KMS-11 (cell line): ENCODE measurements at regions not wholly inside any gene's neighbourhood (a gene's known extent, or its start where the extent isn't known, plus 50 kb on each side); places are given as distances from the start of the nearest gene placed in this dataset.

Experiments used
- H2AFZ ChIP-seq: fragments of 200-600 bp; sonication (generic); 2 replicates; pipeline ENCODE4 v1.6.1; 2016; ENCODE audit warnings: antibody characterized with exemption, mixed run types, low read depth
- H3K27ac ChIP-seq: fragments of 200-600 bp; sonication (generic); 2 replicates; pipeline ENCODE4 v1.6.1; 2016; ENCODE audit warnings: mild to moderate bottlenecking, mixed run types
- H3K27me3 ChIP-seq: fragments of 200-600 bp; sonication (generic); 2 replicates; pipeline ENCODE4 v1.6.1; 2017; ENCODE audit warnings: mild to moderate bottlenecking, low read depth, mixed run types, moderate library complexity; ENCODE audit not compliant: insufficient read depth
- H3K36me3 ChIP-seq: fragments of 200-600 bp; sonication (generic); 2 replicates; pipeline ENCODE4 v1.6.1; 2017; ENCODE audit warnings: mild to moderate bottlenecking, mixed run types; ENCODE audit not compliant: insufficient read depth
- H3K4me1 ChIP-seq: fragments of 200-600 bp; sonication (generic); 2 replicates; pipeline ENCODE4 v1.6.1; 2016; ENCODE audit warnings: mild to moderate bottlenecking, low read depth, mixed run types; ENCODE audit not compliant: poor library complexity, severe bottlenecking
- H3K4me2 ChIP-seq: fragments of 200-600 bp; sonication (generic); 2 replicates; pipeline ENCODE4 v1.7.0; 2016; ENCODE audit warnings: mild to moderate bottlenecking, mixed run types
- H3K4me3 ChIP-seq: fragments of 200-600 bp; sonication (generic); IDR thresholded peaks from 2 replicates; pipeline ENCODE4 v1.6.1; 2017; ENCODE audit warnings: low read depth, low read length, mixed read lengths; ENCODE audit not compliant: insufficient read depth
- H3K79me2 ChIP-seq: fragments of 200-600 bp; sonication (generic); 2 replicates; pipeline ENCODE4 v1.6.1; 2016; ENCODE audit warnings: low read depth, mixed run types; ENCODE audit not compliant: insufficient read depth
- H3K9ac ChIP-seq: fragments of 200-600 bp; sonication (generic); 2 replicates; pipeline ENCODE4 v1.6.1; 2016; ENCODE audit warnings: mild to moderate bottlenecking, mixed run types
- H4K20me1 ChIP-seq: fragments of 200-600 bp; sonication (generic); 2 replicates; pipeline ENCODE4 v1.6.1; 2016; ENCODE audit warnings: mild to moderate bottlenecking, mixed run types; ENCODE audit not compliant: insufficient read depth
- TF ChIP-seq, protein P1 (sequence below): fragments of 200-600 bp; sonication (generic); conservative IDR thresholded peaks from 2 replicates; pipeline ENCODE4 v1.6.1; 2017; ENCODE audit warnings: low read depth, mild to moderate bottlenecking, antibody characterized with exemption, low read length, moderate library complexity, mixed read lengths

DNA sequence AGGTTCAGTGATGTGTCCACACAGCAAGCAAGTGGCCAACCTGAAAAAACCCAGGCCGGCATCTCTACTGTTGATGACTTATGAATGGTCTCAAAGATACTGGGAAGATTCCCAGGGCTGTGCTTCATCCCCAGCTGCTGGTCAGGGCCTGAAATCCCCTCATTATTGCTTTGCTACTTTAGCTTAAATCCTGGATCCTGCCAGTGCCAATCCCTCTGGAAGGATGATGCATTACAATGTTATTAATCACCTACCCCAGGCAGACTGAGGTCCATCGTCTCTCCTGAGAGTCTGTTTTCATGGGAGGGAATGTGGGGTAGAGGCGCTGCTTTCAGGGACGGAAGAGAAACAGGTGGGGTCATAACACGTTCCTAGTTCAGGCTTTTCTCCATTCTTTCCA, 371.6 kb downstream of the RPS24 start:
- H3K4me3 ChIP-seq = no peak overlapping the region
- TF ChIP-seq, protein P1, sequence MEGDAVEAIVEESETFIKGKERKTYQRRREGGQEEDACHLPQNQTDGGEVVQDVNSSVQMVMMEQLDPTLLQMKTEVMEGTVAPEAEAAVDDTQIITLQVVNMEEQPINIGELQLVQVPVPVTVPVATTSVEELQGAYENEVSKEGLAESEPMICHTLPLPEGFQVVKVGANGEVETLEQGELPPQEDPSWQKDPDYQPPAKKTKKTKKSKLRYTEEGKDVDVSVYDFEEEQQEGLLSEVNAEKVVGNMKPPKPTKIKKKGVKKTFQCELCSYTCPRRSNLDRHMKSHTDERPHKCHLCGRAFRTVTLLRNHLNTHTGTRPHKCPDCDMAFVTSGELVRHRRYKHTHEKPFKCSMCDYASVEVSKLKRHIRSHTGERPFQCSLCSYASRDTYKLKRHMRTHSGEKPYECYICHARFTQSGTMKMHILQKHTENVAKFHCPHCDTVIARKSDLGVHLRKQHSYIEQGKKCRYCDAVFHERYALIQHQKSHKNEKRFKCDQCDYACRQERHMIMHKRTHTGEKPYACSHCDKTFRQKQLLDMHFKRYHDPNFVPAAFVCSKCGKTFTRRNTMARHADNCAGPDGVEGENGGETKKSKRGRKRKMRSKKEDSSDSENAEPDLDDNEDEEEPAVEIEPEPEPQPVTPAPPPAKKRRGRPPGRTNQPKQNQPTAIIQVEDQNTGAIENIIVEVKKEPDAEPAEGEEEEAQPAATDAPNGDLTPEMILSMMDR = no peak
- no peaks in the 10 kb centered on the region for H3K36me3 ChIP-seq
- H3K27ac ChIP-seq = no peak overlapping the region
- no peak overlapping the region for H3K9ac ChIP-seq
- no peaks in the 10 kb centered on the region for H3K79me2 ChIP-seq
- H3K27me3 ChIP-seq = no peaks in the 10 kb centered on the region
- no peak overlapping the region for H2AFZ ChIP-seq
- H3K4me1 ChIP-seq = no peaks in the 10 kb centered on the region
- H4K20me1 ChIP-seq = no peaks in the 10 kb centered on the region
- no peak overlapping the region for H3K4me2 ChIP-seq

DNA sequence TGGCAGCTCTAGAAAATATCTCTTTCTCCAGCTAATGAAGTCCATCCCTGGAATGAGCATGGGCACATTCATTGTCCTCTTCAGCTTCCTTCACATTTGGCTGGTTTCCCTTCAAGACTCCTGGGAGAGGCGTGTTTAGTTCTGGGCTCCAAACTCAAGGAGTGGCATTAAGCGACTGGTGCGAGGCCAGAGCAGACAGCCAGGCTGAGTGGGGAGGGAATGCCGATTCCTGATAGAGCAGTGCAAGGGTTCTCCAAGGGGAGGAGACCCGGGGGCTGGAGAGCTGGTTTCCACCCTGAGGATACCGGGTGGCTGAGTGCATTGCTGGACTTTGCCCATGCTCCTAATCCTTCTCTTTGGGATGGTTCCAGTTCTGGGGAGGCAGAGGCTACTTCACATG, 372.1 kb downstream of the RPS24 start:
- Histone ChIP-seq H2AFZ (no peak overlapping the region), H3K4me3 (no peak overlapping the region), H3K27ac (no peak overlapping the region), H3K36me3 (no peaks in the 10 kb centered on the region), H4K20me1 (no peaks in the 10 kb centered on the region), H3K9ac (no peak overlapping the region), H3K79me2 (no peaks in the 10 kb centered on the region), H3K4me1 (no peaks in the 10 kb centered on the region), H3K4me2 (no peak overlapping the region), H3K27me3 (no peaks in the 10 kb centered on the region)
- TF ChIP-seq, protein P1 = no peak

DNA sequence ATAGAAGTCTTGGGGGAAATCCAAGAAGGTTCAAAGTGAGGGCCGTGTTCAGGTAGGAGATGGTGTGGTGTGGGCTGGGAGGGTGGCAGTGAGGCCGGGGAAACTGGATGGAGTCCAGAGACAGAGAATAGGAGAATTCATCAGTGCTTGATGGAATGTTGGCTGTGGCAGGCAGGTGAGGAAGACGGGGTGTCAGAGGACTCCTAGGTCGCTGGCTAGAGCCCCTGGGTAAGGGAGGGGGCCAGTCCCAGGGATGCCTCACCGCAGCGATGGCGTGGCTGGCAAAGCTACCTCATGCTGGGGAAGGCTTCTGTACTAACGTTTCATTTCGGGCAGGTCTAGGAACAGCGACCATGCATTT, 373.0 kb downstream of the RPS24 start:
- Histone ChIP-seq H3K4me3 (no peak overlapping the region), H3K27me3 (no peaks in the 10 kb centered on the region), H3K79me2 (no peaks in the 10 kb centered on the region), H4K20me1 (no peaks in the 10 kb centered on the region), H3K36me3 (no peaks in the 10 kb centered on the region), H3K4me2 (no peak overlapping the region), H2AFZ (no peak overlapping the region), H3K27ac (no peak overlapping the region), H3K4me1 (no peaks in the 10 kb centered on the region), H3K9ac (no peak overlapping the region)
- TF ChIP-seq, protein P1 = no peak

DNA sequence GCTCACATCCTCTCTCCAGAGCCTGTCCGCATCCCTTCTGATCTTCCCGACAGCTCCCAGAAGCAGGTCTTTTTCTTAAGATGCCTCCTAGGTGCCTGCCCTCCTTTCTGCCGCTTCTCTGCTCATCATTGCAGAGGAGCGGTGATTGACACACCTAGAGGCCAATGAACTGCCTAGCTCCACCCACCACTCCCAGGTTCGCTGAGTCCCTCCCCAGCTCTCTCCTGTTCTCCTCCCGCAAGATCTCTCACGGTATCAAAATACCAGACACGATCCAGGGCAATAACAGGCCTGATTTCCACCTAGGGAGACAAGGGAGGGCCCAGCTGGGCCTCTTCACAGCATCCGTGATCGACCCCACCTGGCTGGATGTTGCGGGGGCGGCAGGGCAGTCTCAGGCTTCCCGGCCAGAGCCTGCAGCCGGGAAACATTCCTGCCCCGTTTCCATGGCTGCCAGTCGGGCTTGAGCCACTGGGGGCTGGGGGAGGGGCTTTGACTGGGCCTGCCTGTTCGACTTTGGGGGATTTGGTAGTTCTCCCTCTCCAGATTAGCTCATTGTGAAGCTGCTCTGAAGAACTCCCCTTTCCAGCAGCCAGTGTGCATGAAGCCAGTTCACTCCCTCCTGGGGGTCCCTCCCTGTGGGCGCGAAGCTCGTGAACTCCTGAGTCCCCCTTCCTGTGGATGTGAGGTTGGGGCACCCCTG, 373.5 kb downstream of the RPS24 start:
- TF ChIP-seq, protein P1 = no peak
- no peak overlapping the region for H3K27ac ChIP-seq
- H3K4me2 ChIP-seq = no peak overlapping the region
- H3K27me3 ChIP-seq = no peaks in the 10 kb centered on the region
- H4K20me1 ChIP-seq = no peaks in the 10 kb centered on the region
- H3K9ac ChIP-seq = no peak overlapping the region
- H3K4me3 ChIP-seq = no peak overlapping the region
- H2AFZ ChIP-seq = no peak overlapping the region
- no peaks in the 10 kb centered on the region for H3K4me1 ChIP-seq
- H3K79me2 ChIP-seq = no peaks in the 10 kb centered on the region
- H3K36me3 ChIP-seq = no peaks in the 10 kb centered on the region
